ENCODE measurements at regions not wholly inside any gene's neighbourhood (a gene's known extent, or its start where the extent isn't known, plus 50 kb on each side); places are given as distances from the start of the nearest gene placed in this dataset.
A peak's percentile ranks its signal among the peaks of the same experiment; 100 is the strongest.

GRCh38 chr5:43997647-43998272 is 391.5 kb downstream of the FGF10 start (continued):
- TF ChIP-seq PRDM15 (CRISPR knock-in tag; IDR thresholded peaks at IDR 0.05) (no peak), RFXANK (CRISPR knock-in tag; IDR thresholded peaks at IDR 0.05) (no peak), ZNF720 (CRISPR knock-in tag; IDR thresholded peaks at IDR 0.05) (no peak), SRSF9 (IDR thresholded peaks at IDR 0.05; ENCODE audit: borderline replicate concordance, insufficient read depth, low read depth, low read length, poor library complexity, severe bottlenecking) (no peak), HMGA1 (CRISPR knock-in tag; conservative IDR thresholded peaks at IDR 0.05) (no peak), NFYB (CRISPR knock-in tag; IDR thresholded peaks at IDR 0.05) (no peak), SKIL (CRISPR knock-in tag; IDR thresholded peaks at IDR 0.05; ENCODE audit: borderline replicate concordance) (peak; percentile 49; the same call in 1 of the 2 replicates), TERF1 (CRISPR knock-in tag; IDR thresholded peaks at IDR 0.05) (no peak), ZNF552 (CRISPR knock-in tag; IDR thresholded peaks at IDR 0.05; ENCODE audit: borderline replicate concordance) (no peak; the same call in 1 of the 2 replicates), ZNF773 (CRISPR knock-in tag; IDR thresholded peaks at IDR 0.05; ENCODE audit: borderline replicate concordance) (no peak), ZNF12 (CRISPR knock-in tag; IDR thresholded peaks at IDR 0.05) (peak; percentile 86), ZNF17 (CRISPR knock-in tag; IDR thresholded peaks at IDR 0.05) (no peak), ZNF678 (CRISPR knock-in tag; IDR thresholded peaks at IDR 0.05) (0 out of 2 replicates have a peak, but pooled peaks have one; percentile 29)

All from HepG2 (cell line).